ENCODE measurements at regions not wholly inside any gene's neighbourhood (a gene's known extent, or its start where the extent isn't known, plus 50 kb on each side); places are given as distances from the start of the nearest gene placed in this dataset.

DNA sequence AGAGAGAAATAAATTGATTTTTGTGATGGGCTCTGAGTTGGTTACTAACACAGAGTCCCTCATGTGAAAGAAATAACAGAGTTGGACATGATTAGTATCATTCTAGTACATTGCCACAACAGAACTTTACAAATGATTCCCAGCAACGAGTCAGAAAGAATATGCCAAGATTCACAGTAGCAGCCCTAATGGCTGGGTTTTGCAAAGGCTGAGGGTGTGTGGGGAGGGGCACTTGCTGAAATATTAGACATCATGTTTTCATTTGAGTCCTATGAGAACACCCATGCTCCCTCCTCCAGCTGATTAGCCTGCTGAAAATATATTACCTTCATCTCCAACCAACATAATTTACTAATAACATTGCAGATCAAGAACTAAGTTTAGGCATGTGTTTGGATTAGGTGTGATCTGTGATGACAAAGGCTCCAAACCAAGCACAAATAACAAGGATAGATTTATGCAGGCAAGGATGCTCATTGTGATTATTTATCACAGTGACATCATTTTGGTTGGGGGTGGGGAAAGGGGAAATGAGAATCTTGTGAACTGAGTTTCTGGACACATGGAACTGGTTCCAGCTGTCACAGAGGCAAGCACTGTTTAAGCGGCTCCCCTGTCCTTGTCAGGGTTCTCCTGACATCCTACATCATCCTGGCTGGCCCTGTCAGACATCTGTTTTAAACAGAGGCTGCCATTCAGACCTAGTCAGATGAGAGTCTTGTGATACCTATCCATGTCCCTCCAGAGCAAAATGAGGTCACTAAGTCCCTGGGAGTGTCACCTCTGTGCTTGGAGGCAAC lies 205.8 kb upstream of the NCKAP5 start:
- Histone ChIP-seq H3K9ac (ENCODE audit: low read length) (no peak overlapping the region), H3K4me3 (ENCODE audit: low read length) (no peak overlapping the region), H3K4me1 (ENCODE audit: low read length) (no peaks in the 10 kb centered on the region), H3K27me3 (ENCODE audit: low read depth, low read length) (peaks cover 2% of the 10 kb centered on the region; the same call in 1 of the 2 replicates), H4K20me1 (ENCODE audit: insufficient read depth, low read length) (no peaks in the 10 kb centered on the region), H3K36me3 (replicated peaks; ENCODE audit: low read depth, low read length) (no peaks in the 10 kb centered on the region), H2AFZ (ENCODE audit: low read depth, low read length) (no peak overlapping the region), H3K79me2 (ENCODE audit: low read length) (no peaks in the 10 kb centered on the region), H3K27ac (ENCODE audit: low read length) (no peak overlapping the region), H3K4me2 (ENCODE audit: low read length) (no peak overlapping the region), H3K9me3 (ENCODE audit: insufficient read depth, low read length) (no peaks in the 10 kb centered on the region)
- TF ChIP-seq EZH2phosphoT487 (IDR thresholded peaks at IDR 0.05; ENCODE audit: low read depth): no peak
- TF ChIP-seq, protein P1, sequence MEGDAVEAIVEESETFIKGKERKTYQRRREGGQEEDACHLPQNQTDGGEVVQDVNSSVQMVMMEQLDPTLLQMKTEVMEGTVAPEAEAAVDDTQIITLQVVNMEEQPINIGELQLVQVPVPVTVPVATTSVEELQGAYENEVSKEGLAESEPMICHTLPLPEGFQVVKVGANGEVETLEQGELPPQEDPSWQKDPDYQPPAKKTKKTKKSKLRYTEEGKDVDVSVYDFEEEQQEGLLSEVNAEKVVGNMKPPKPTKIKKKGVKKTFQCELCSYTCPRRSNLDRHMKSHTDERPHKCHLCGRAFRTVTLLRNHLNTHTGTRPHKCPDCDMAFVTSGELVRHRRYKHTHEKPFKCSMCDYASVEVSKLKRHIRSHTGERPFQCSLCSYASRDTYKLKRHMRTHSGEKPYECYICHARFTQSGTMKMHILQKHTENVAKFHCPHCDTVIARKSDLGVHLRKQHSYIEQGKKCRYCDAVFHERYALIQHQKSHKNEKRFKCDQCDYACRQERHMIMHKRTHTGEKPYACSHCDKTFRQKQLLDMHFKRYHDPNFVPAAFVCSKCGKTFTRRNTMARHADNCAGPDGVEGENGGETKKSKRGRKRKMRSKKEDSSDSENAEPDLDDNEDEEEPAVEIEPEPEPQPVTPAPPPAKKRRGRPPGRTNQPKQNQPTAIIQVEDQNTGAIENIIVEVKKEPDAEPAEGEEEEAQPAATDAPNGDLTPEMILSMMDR (IDR thresholded peaks at IDR 0.05; ENCODE audit: low read depth, low read length): no peak

DNA sequence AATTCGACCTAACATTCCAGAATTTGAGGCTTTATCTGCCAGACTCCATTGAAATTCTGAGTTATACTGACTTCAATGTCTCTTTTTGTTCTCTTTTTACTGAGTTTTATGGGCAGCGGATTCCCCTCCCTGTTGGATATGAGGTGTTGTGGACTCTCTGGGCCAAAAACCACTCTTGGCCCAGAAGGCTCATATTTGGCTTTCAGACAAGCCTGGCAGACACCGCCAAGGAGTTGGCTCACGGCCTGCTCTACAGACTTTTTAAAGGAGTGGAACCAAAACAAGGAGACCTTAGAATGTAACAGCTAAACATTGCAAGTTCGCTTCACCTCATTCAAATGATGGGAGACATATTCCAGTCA lies 206.4 kb upstream of the NCKAP5 start:
- Histone ChIP-seq H3K79me2 (ENCODE audit: low read length) (no peaks in the 10 kb centered on the region), H2AFZ (ENCODE audit: low read depth, low read length) (no peak overlapping the region), H3K9ac (ENCODE audit: low read length) (no peak overlapping the region), H3K4me3 (ENCODE audit: low read length) (no peak overlapping the region), H3K4me1 (ENCODE audit: low read length) (no peaks in the 10 kb centered on the region), H3K9me3 (ENCODE audit: insufficient read depth, low read length) (no peaks in the 10 kb centered on the region), H3K4me2 (ENCODE audit: low read length) (no peak overlapping the region), H3K27me3 (ENCODE audit: low read depth, low read length) (peaks cover 2% of the 10 kb centered on the region; the same call in 1 of the 2 replicates), H3K27ac (ENCODE audit: low read length) (no peak overlapping the region), H3K36me3 (replicated peaks; ENCODE audit: low read depth, low read length) (no peaks in the 10 kb centered on the region), H4K20me1 (ENCODE audit: insufficient read depth, low read length) (no peaks in the 10 kb centered on the region)
- TF ChIP-seq, protein P1 (IDR thresholded peaks at IDR 0.05; ENCODE audit: low read depth, low read length): no peak
- TF ChIP-seq EZH2phosphoT487 (IDR thresholded peaks at IDR 0.05; ENCODE audit: low read depth): no peak

DNA sequence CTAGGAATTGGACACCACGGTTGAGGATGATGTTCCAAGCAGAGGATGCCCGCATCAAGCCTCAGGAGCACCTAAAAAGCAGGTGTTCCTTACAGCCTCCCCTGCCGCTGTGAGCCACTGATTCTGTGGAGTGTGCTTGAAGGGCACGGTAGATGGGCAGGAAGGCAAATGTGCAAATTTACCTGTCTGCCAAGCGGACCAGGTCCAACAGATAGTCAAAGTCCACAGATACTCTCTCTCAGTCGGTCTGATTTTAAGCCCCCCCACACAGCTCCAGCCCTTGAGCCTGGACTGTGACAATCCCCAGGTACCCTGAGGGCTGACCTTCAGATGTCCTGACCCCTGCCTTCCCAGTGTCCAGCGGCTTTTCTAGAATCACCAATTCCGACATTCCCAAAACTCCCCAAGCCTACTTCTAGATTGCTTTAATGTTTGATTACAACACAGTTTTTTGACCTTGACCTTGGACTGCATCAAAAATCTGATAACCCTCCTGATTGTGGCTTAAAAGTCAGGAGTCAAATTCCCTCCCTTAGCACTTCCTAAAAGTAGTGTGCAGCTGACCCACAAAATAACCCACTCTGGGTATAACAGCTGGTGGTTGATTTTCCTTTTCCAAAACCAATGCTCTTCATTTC lies 208.8 kb upstream of the NCKAP5 start:
- no peak overlapping the region for H3K4me2 ChIP-seq (ENCODE audit: low read length)
- H3K27me3 ChIP-seq (ENCODE audit: low read depth, low read length): no peaks in the 10 kb centered on the region
- no peaks in the 10 kb centered on the region for H3K9me3 ChIP-seq (ENCODE audit: insufficient read depth, low read length)
- no peak overlapping the region for H3K9ac ChIP-seq (ENCODE audit: low read length)
- no peak overlapping the region for H3K4me3 ChIP-seq (ENCODE audit: low read length)
- TF ChIP-seq EZH2phosphoT487 (IDR thresholded peaks at IDR 0.05; ENCODE audit: low read depth): no peak
- TF ChIP-seq, protein P1 (IDR thresholded peaks at IDR 0.05; ENCODE audit: low read depth, low read length): no peak
- no peaks in the 10 kb centered on the region for H4K20me1 ChIP-seq (ENCODE audit: insufficient read depth, low read length)
- no peak overlapping the region for H2AFZ ChIP-seq (ENCODE audit: low read depth, low read length)
- H3K36me3 ChIP-seq (replicated peaks; ENCODE audit: low read depth, low read length): no peaks in the 10 kb centered on the region
- no peaks in the 10 kb centered on the region for H3K79me2 ChIP-seq (ENCODE audit: low read length)
- H3K27ac ChIP-seq (ENCODE audit: low read length): no peak overlapping the region
- H3K4me1 ChIP-seq (ENCODE audit: low read length): no peaks in the 10 kb centered on the region

DNA sequence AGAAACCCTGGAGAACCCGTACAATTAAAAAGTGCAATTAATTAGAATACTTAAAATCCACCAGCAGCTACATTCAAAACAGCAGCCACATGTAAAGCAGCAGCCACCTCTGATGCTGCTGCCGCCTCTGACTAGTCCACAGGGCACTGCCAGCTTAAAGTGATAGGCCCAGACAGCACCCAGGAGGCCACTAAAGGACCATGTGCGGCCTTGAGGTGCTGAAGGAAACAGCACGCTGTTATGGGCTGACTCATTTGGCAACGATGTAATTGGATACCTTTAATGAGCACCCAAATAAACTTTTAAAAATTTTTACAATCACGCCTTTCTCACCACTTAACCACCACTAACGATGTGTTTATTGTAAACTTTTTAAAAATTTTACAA lies 209.3 kb upstream of the NCKAP5 start:
- Histone ChIP-seq H4K20me1 (ENCODE audit: insufficient read depth, low read length) (no peaks in the 10 kb centered on the region), H3K9ac (ENCODE audit: low read length) (no peak overlapping the region), H3K4me3 (ENCODE audit: low read length) (no peak overlapping the region), H3K4me2 (ENCODE audit: low read length) (no peak overlapping the region), H3K36me3 (replicated peaks; ENCODE audit: low read depth, low read length) (no peaks in the 10 kb centered on the region), H3K27ac (ENCODE audit: low read length) (no peak overlapping the region), H3K27me3 (ENCODE audit: low read depth, low read length) (no peaks in the 10 kb centered on the region), H3K4me1 (ENCODE audit: low read length) (no peaks in the 10 kb centered on the region), H3K79me2 (ENCODE audit: low read length) (no peaks in the 10 kb centered on the region), H3K9me3 (ENCODE audit: insufficient read depth, low read length) (no peaks in the 10 kb centered on the region), H2AFZ (ENCODE audit: low read depth, low read length) (no peak overlapping the region)
- TF ChIP-seq EZH2phosphoT487 (IDR thresholded peaks at IDR 0.05; ENCODE audit: low read depth): no peak
- TF ChIP-seq, protein P1 (IDR thresholded peaks at IDR 0.05; ENCODE audit: low read depth, low read length): no peak

Measured in OCI-LY3 (cell line).